C1 segment of cervical spinal cord (tissue), 14 donors: ENCODE measurements at regions not wholly inside any gene's neighbourhood (a gene's known extent, or its start where the extent isn't known, plus 50 kb on each side); places are given as distances from the start of the nearest gene placed in this dataset.

ENCODE experiments used
- DNase-seq, 14 donors: peaks; one replicate each; lab custom pipeline; 2025; lab: John Stamatoyannopoulos, UW

GRCh38 chr2:105596411-105596921, 148.2 kb upstream of the NCK2 start:
- DNase-seq: no peak

GRCh38 chr2:105595536-105595935, 149.2 kb upstream of the NCK2 start:
- DNase-seq: no peak

GRCh38 chr2:105593221-105593967, 151.3 kb upstream of the NCK2 start:
- no peak for DNase-seq

- DNase-seq: peak in 6 of 14 donors; percentile 20 to 85 (median 36)
Measured at GRCh38 chr2:105592288-105592687, 152.4 kb upstream of the NCK2 start.

GRCh38 chr2:105590780-105591660, 153.7 kb upstream of the NCK2 start:
- DNase-seq: no peak

GRCh38 chr2:105588581-105588980, 156.1 kb upstream of the NCK2 start:
- no peak for DNase-seq

GRCh38 chr2:105587637-105588036, 157.1 kb upstream of the NCK2 start:
- no peak for DNase-seq

GRCh38 chr2:105584435-105585010, 160.2 kb upstream of the NCK2 start:
- DNase-seq: no peak

GRCh38 chr2:105582952-105583660, 161.6 kb upstream of the NCK2 start:
- DNase-seq: no peak

- DNase-seq: no peak
Measured at GRCh38 chr2:105581555-105581944, 163.2 kb upstream of the NCK2 start.

- no peak for DNase-seq
Measured at GRCh38 chr2:105580870-105581554, 163.7 kb upstream of the NCK2 start.

GRCh38 chr2:105580216-105580615, 164.5 kb upstream of the NCK2 start:
- no peak for DNase-seq

GRCh38 chr2:105578166-105578565, 166.5 kb upstream of the NCK2 start:
- no peak for DNase-seq

GRCh38 chr2:105577762-105578161, 166.9 kb upstream of the NCK2 start:
- DNase-seq: no peak

- peak in 2 of 14 donors; percentile 9 to 83 for DNase-seq
Measured at GRCh38 chr2:105576440-105577241, 168.1 kb upstream of the NCK2 start.

GRCh38 chr2:105576050-105576439, 168.7 kb upstream of the NCK2 start:
- no peak for DNase-seq

- DNase-seq: peak in 3 of 14 donors; percentile 4 to 94 (median 41)
Measured at GRCh38 chr2:105575499-105576025, 169.2 kb upstream of the NCK2 start.

- DNase-seq: peak in 1 of 14 donors; percentile 57
Measured at GRCh38 chr2:105574796-105575344, 169.8 kb upstream of the NCK2 start.

- DNase-seq: peak in 1 of 14 donors; percentile 96
Measured at GRCh38 chr2:105573910-105574655, 170.6 kb upstream of the NCK2 start.
